Activated naive CD4-positive, alpha-beta T cell treated with anti-CD3 and anti-CD28 coated beads, Interleukin-2, amount 50 U/mL, for 72 hours (primary cell): ENCODE measurements at regions not wholly inside any gene's neighbourhood (a gene's known extent, or its start where the extent isn't known, plus 50 kb on each side); places are given as distances from the start of the nearest gene placed in this dataset.
"Not testable (repeated sequence)": the region's sequence is repeated elsewhere in the genome, so short reads cannot be mapped to it uniquely, and the experiment has no call there.

ENCODE experiments used
- ATAC-seq, 2 donors: fragments of 150-1000 bp; cut with Tn5 transposase; 2 replicates each; pipeline ENCODE4 v1.10.0; 2021; ENCODE audit warnings: mild to moderate bottlenecking in 2 of 2, moderate library complexity in 2 of 2
- DNase-seq, 2 donors: peaks; one replicate each; pipeline ENCODE4 v3.0.0; 2021 to 2022; ENCODE audit warnings: low spot score in 2 of 2
- H3K27ac Mint-ChIP-seq, 2 donors: one replicate each; pipeline ENCODE4 v1.8.0; 2022; ENCODE audit warnings: mild to moderate bottlenecking in 2 of 2, mixed read lengths in 2 of 2
- H3K36me3 Mint-ChIP-seq, 2 donors: one replicate each; pipeline ENCODE4 v1.8.0; 2022; ENCODE audit warnings: mixed read lengths in 2 of 2
- H3K9me3 Mint-ChIP-seq, 2 donors: one replicate each; pipeline ENCODE4 v1.8.0; 2022; ENCODE audit warnings: mixed read lengths in 2 of 2

DNA sequence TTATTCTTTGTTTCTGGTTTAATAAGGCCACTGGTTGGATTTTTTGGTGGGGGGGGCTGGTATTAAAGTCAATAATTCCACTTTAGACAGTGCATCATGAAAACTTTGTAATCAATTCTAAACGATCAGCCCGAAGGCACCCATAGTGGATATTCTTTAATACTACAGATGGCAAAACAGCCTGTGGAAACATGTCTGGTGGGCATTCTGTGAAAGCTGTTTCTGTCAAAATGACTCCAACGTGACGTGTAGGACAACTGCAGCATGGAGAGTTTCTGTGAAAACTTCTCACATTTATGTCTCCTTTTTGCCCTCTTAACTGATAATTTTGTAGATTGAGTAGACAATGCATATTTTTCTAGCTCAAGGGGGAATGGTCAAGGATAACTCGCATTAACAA is 185.8 kb upstream of the FLRT2 start:
- H3K36me3 Mint-ChIP-seq = no peaks in the 10 kb centered on the region
- DNase-seq = no peak
- H3K9me3 Mint-ChIP-seq = peaks cover 7 to 13% of the 10 kb centered on the region in 2 donors
- no peak overlapping the region for H3K27ac Mint-ChIP-seq
- ATAC-seq = no peak

DNA sequence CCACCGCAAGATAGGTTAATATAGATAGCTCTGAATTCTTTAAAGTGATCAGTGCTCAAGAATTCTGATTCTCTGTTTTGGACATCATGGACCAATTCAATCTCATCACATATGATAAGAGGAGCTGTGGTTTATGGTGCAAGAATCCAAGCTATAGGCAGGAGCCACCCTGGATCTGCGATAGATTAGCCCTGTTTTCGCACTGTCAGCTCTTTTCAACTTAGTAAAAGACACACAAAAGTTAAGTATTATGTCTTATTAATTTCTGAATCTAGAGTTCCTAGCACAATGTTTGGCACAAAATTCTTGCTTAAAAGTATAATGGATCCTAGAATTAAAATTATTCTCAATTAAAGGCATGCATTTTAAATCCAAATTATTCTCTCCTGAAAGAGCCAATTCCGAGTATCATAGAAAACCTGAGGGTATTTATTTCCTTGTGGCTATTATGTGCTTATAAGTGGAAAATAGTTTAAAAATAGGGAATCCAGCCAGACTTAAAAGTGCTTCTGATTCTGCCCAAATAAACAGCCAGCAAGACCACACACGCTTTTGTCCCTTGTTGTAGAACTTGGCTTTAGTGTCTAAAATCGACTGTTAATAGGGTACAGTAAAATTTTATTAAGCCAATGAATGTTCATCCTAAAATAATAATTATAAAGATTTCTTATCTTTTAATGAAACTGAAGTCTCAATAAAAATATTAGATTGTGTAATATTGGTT is 184.9 kb upstream of the FLRT2 start:
- DNase-seq = no peak

DNA sequence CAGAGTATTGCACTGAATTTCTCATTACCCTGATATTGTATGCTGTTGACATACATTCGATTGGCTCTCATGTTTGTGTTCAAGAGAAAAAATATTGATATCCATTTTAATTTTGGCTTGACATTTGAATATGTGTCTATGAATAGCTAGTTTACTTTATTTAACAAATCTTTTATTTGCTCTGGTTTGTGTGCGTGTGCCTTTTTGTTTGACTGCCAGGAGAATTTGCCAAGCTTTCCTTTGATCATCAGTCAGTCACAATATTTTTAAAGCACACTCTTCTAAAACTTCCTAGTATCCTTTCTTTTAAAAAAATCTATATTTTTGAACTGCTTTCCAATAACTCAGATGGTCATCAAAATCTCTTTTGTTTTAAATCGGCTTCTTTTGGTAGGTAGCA is 179.3 kb upstream of the FLRT2 start:
- Mint-ChIP-seq H3K36me3 (peaks cover 8% of the 10 kb centered on the region in 2 donors), H3K27ac (no peak overlapping the region), H3K9me3 (peaks cover 22 to 27% of the 10 kb centered on the region in 2 donors)
- DNase-seq (no peak), ATAC-seq (no peak)

More for the DNA sequence above, 184.9 kb upstream of the FLRT2 start:
- ATAC-seq = no peak
- H3K9me3 Mint-ChIP-seq = peaks cover 7 to 13% of the 10 kb centered on the region in 2 donors
- H3K36me3 Mint-ChIP-seq = no peaks in the 10 kb centered on the region
- H3K27ac Mint-ChIP-seq = no peak overlapping the region

GRCh38 chr14:85352588-85352987 is 177.4 kb upstream of the FLRT2 start:
- not testable (repeated sequence) for DNase-seq, H3K27ac Mint-ChIP-seq, H3K36me3 Mint-ChIP-seq, ATAC-seq
- peaks cover 18 to 23% of the 10 kb centered on the region in 2 donors for H3K9me3 Mint-ChIP-seq

GRCh38 chr14:85357120-85357519 is 172.8 kb upstream of the FLRT2 start:
- no peak for ATAC-seq
- H3K36me3 Mint-ChIP-seq = peaks cover 8% of the 10 kb centered on the region in 2 donors
- peaks cover 10 to 18% of the 10 kb centered on the region in 2 donors for H3K9me3 Mint-ChIP-seq
- no peak for DNase-seq
- no peak overlapping the region for H3K27ac Mint-ChIP-seq

GRCh38 chr14:85358136-85358785 is 171.7 kb upstream of the FLRT2 start:
- Mint-ChIP-seq H3K9me3 (peaks cover 9 to 23% of the 10 kb centered on the region in 2 donors), H3K36me3 (peaks cover 8% of the 10 kb centered on the region in 2 donors)

DNA sequence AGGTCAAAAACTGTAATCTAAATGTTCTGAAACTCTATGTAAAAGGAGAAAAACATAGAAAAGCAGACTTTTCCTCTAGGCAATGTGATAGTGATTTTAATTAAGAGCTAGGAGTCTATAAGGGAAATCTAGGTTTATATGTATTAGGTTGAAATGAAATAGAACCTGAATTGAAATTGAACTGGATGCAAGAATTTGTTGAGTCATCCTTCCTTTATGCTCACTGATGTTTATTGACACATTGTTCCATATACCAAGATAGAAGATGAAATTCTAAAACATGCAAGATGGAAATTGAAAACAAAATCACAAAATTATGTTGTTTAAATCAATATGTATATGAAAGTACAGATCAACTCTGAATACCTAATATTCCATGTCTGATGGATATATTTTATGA is 170.4 kb upstream of the FLRT2 start:
- Mint-ChIP-seq H3K36me3 (no peaks in the 10 kb centered on the region), H3K9me3 (peaks cover 0 to 13% of the 10 kb centered on the region in 2 donors), H3K27ac (no peak overlapping the region)
- no peak for ATAC-seq
- DNase-seq = no peak

More at GRCh38 chr14:85358136-85358785, 171.7 kb upstream of the FLRT2 start:
- no peak overlapping the region for H3K27ac Mint-ChIP-seq
- no peak for ATAC-seq
- DNase-seq = no peak

GRCh38 chr14:85363358-85363757 is 166.6 kb upstream of the FLRT2 start:
- Mint-ChIP-seq H3K27ac (no peak overlapping the region), H3K36me3 (no peaks in the 10 kb centered on the region), H3K9me3 (peaks cover 9 to 12% of the 10 kb centered on the region in 2 donors)
- ATAC-seq = no peak
- DNase-seq = no peak

- ATAC-seq (no peak), DNase-seq (no peak)
- no peak overlapping the region for H3K27ac Mint-ChIP-seq
- peaks cover 23 to 29% of the 10 kb centered on the region in 2 donors for H3K9me3 Mint-ChIP-seq
- peaks cover 0 to 14% of the 10 kb centered on the region in 2 donors for H3K36me3 Mint-ChIP-seq
Measured at GRCh38 chr14:85366226-85366625, 163.7 kb upstream of the FLRT2 start.

- no peaks in the 10 kb centered on the region for H3K36me3 Mint-ChIP-seq
- DNase-seq = no peak
- H3K9me3 Mint-ChIP-seq = peaks cover 0 to 3% of the 10 kb centered on the region in 2 donors
- no peak for ATAC-seq
- no peak overlapping the region for H3K27ac Mint-ChIP-seq
Measured at GRCh38 chr14:85380881-85381280, 149.1 kb upstream of the FLRT2 start.

- ATAC-seq (no peak), DNase-seq (no peak)
- peaks cover 0 to 3% of the 10 kb centered on the region in 2 donors for H3K9me3 Mint-ChIP-seq
- H3K27ac Mint-ChIP-seq = no peak overlapping the region
- H3K36me3 Mint-ChIP-seq = no peaks in the 10 kb centered on the region
Measured at GRCh38 chr14:85382341-85382740, 147.6 kb upstream of the FLRT2 start.

GRCh38 chr14:85387181-85387580 is 142.8 kb upstream of the FLRT2 start:
- peaks cover 0 to 3% of the 10 kb centered on the region in 2 donors for H3K9me3 Mint-ChIP-seq
- H3K36me3 Mint-ChIP-seq = no peaks in the 10 kb centered on the region
- ATAC-seq (no peak), DNase-seq (no peak)
- H3K27ac Mint-ChIP-seq = no peak overlapping the region

- peaks cover 0 to under 1% of the 10 kb centered on the region in 2 donors for H3K9me3 Mint-ChIP-seq
- H3K36me3 Mint-ChIP-seq = no peaks in the 10 kb centered on the region
- H3K27ac Mint-ChIP-seq = no peak overlapping the region
- ATAC-seq (no peak), DNase-seq (no peak)
Measured at GRCh38 chr14:85390236-85390635, 139.7 kb upstream of the FLRT2 start.

DNA sequence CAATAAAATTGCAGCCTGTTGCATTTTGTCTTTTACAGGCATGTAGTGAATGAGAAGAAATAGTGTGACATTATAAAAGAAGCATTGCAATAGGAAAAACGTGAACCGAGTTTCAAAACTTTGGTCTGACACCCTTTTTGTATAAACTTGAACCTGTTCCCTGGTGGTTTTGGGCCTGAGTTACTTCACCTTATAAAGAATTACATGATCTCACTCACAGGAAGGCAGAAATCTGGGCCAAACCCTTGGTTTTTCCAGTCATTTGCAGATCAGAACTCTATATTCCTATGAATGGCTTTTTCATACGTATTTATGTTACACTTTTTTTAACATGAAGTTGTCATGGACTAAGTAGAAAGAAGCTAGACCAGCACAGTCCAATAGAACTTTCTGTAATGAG is 138.5 kb upstream of the FLRT2 start:
- H3K9me3 Mint-ChIP-seq = peaks cover 0 to 4% of the 10 kb centered on the region in 2 donors
- DNase-seq (no peak), ATAC-seq (no peak)
- H3K36me3 Mint-ChIP-seq = no peaks in the 10 kb centered on the region
- H3K27ac Mint-ChIP-seq = no peak overlapping the region

- Mint-ChIP-seq H3K27ac (no peak overlapping the region), H3K9me3 (peaks cover 0 to 4% of the 10 kb centered on the region in 2 donors), H3K36me3 (no peaks in the 10 kb centered on the region)
- DNase-seq (no peak), ATAC-seq (no peak)
Measured at GRCh38 chr14:85391892-85392291, 138.1 kb upstream of the FLRT2 start.

- ATAC-seq (no peak), DNase-seq (no peak)
- peaks cover 13 to 26% of the 10 kb centered on the region in 2 donors for H3K9me3 Mint-ChIP-seq
- no peaks in the 10 kb centered on the region for H3K36me3 Mint-ChIP-seq
- no peak overlapping the region for H3K27ac Mint-ChIP-seq
Measured at GRCh38 chr14:85399186-85399585, 130.8 kb upstream of the FLRT2 start.

- peaks cover 24 to 25% of the 10 kb centered on the region in 2 donors for H3K9me3 Mint-ChIP-seq
- H3K36me3 Mint-ChIP-seq = no peaks in the 10 kb centered on the region
- H3K27ac Mint-ChIP-seq = no peak overlapping the region
- DNase-seq (no peak), ATAC-seq (no peak)
Measured at GRCh38 chr14:85400678-85401077, 129.3 kb upstream of the FLRT2 start.

- DNase-seq (no peak), ATAC-seq (no peak)
- Mint-ChIP-seq H3K27ac (no peak overlapping the region), H3K36me3 (no peaks in the 10 kb centered on the region), H3K9me3 (peaks cover 24 to 25% of the 10 kb centered on the region in 2 donors)
Measured at GRCh38 chr14:85401384-85401783, 128.6 kb upstream of the FLRT2 start.
